PC-3 (cell line): ENCODE measurements at regions not wholly inside any gene's neighbourhood (a gene's known extent, or its start where the extent isn't known, plus 50 kb on each side); places are given as distances from the start of the nearest gene placed in this dataset.

Source experiments
- CTCF ChIP-seq: fragments of 300-600 bp; sonication (generic); conservative IDR thresholded peaks from 2 replicates; pipeline ENCODE4 v1.5.1; 2017; ENCODE audit warnings: antibody characterized with exemption, low read depth, mild to moderate bottlenecking, low read length
- EZH2 ChIP-seq: fragments of 300-600 bp; sonication (generic); IDR thresholded peaks from one replicate; pipeline ENCODE4 v1.6.1; 2017; ENCODE audit warnings: antibody characterized with exemption, mild to moderate bottlenecking, low read length; ENCODE audit not compliant: unreplicated experiment
- EZH2phosphoT487 ChIP-seq: fragments of 300-600 bp; sonication (generic); IDR thresholded peaks from 2 replicates; pipeline ENCODE4 v1.6.1; 2018; ENCODE audit warnings: mild to moderate bottlenecking, antibody characterized with exemption, low read length, borderline replicate concordance

GRCh38 chr6:132058975-132059374, 107.8 kb upstream of the CCN2 start:
- TF ChIP-seq CTCF (no peak), EZH2 (no peak), EZH2phosphoT487 (no peak)
